Limb (tissue), 2 donors: ENCODE measurements at regions not wholly inside any gene's neighbourhood (a gene's known extent, or its start where the extent isn't known, plus 50 kb on each side); places are given as distances from the start of the nearest gene placed in this dataset.
"Not testable (repeated sequence)": the region's sequence is repeated elsewhere in the genome, so short reads cannot be mapped to it uniquely, and the experiment has no call there.

Source experiments
- DNase-seq, 2 donors: peaks; one replicate each; pipeline ENCODE4 v3.0.0-alpha.2; 2016; ENCODE audit errors: extremely low spot score in 2 of 2

DNA sequence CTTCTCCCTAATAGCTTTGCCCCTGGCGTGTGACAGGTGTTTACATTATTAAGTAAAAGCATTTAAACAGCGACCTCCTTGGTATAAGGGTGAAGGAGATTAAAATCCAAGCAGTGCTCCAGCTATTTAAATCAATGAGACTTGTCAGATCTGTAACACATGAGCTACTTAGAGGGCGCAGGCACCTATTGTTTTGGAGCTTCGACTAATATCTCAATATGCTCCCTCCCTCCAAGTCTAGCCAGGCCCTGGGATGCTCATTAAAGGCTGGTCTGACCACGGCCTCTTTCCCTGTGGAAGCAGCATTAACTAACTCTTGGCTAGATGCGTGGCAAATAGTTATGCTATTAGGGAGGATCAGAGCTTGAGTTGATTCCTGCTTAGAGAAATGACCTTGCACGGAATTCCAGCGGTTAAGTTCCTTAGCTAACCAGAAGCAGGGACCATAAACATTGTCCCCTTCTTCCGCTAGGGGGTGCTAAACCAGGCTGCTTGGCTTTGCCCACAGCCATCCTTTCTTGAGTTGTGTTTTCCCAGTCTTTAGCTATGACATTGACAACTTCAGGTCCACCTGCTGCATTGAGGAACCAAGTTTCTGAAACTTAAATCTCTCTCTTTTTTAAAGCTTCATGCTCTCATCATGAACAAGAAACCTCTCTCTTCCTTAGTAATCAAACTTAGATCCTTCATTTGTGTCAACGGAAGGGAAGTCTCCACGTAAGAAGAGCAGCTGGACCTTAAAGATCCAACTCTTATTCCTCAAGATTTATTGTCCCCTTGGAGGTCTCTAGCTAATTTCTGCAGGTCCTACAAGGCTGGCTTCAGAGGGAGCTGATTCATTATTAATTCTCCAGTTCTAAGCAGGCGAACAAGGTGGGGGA lies 80.7 kb upstream of the IGFBP7 start:
- DNase-seq, result peak in 1 of 2 donors; percentile 61

- no peak for DNase-seq
Observed at GRCh38 chr4:57187246-57187645, 77.1 kb upstream of the IGFBP7 start.

GRCh38 chr4:57184378-57185029 lies 74.3 kb upstream of the IGFBP7 start:
- no peak for DNase-seq

DNA sequence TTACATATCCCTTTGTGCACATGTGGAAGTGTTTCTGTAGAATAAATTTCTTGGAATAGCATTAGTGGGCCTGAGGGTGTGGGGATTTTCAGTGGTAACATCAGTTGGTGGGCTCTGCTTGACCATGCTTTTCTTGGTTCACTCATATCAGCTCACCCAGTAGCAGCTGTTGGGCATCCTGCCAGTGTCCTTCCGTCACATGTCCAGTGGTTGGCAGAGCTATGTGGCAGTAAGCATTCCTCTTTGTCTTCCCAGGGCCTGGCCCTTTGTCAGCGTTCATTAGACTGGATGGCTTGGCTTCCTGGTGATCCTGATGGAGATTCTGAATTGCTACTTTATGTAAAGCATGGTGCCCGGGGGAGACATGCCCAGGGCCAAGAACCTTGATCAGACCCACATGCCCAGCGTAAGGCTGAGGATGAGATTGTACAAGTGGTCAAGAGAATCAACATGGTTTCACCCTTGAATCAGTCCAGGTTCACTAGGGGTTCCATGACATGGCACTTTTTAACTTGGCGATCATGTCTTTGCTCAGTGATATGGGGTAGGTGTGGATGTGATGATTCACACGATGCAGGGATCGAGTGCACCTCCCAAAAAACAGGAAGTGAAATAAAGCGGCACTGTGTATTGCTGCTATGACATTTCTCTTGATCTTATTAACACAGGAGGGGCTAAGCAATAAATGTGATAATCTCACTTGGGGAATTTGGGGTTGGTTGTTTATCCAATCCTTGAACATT lies 72.1 kb upstream of the IGFBP7 start:
- DNase-seq, result no peak

GRCh38 chr4:57173136-57173535 lies 63.0 kb upstream of the IGFBP7 start:
- DNase-seq, result not testable (repeated sequence)

DNA sequence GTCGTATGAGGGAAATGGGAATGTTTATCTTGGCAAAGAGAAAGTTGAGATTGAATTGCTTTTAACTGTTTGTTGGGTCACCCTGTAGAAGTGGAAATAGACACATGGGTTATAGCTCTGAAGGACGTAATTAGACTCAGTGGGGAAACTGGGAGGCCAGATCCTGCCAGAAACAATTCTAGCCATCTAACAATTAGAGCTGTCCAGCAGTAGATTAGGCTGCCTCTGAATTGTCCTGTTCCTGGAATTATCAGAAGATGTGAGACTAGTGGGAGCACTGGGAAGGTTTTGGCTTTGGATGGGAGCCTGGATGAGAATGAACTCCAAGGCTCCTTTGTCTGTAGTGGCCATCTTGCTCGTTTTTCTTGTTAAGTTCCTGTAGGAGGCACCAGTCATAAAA lies 61.9 kb upstream of the IGFBP7 start:
- no peak for DNase-seq

- DNase-seq, result no peak
Observed at GRCh38 chr4:57168982-57169381, 58.8 kb upstream of the IGFBP7 start.

GRCh38 chr4:57163530-57164459 lies 53.6 kb upstream of the IGFBP7 start:
- DNase-seq, result peak; percentile 89 to 92

GRCh38 chr4:57162499-57163019 lies 52.4 kb upstream of the IGFBP7 start:
- DNase-seq, result peak in 1 of 2 donors; percentile 2
